GM20000 (cell line): ENCODE measurements at regions not wholly inside any gene's neighbourhood (a gene's known extent, or its start where the extent isn't known, plus 50 kb on each side); places are given as distances from the start of the nearest gene placed in this dataset.
A peak's percentile ranks its signal among the peaks of the same experiment; 100 is the strongest.

Source experiments
- DNase-seq: peaks from one replicate; pipeline ENCODE4 v3.0.0; 2012; ENCODE audit warnings: low spot score
- CTCF ChIP-seq: IDR thresholded peaks from 2 replicates; pipeline ENCODE4 v1.5.1; 2012; ENCODE audit warnings: mild to moderate bottlenecking, control low read depth; ENCODE audit errors: extremely low read depth, missing control alignments

- no peak for DNase-seq
- TF ChIP-seq CTCF = no peak
Observed at GRCh38 chr12:125530876-125531275, 465.6 kb downstream of the AACS start.

DNA sequence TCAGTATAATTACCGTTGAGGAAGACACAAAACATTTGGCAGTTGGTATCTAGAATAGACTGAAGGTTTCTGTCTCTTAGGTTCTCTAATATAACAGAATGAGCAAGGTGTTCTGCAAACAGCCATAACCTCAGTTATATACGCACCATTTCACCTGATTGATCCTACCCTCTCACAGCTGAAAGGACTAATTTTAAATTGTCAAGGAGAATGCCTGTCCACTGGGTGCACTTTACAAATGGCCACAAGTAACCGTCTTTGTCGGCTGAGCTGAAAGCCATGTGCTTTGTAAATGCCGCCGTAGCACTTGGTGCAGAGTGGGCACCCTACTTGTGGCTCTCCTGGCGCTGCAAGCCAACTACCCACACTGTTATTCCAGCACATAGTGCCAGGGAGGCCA, 466.3 kb downstream of the AACS start:
- no peak for DNase-seq
- TF ChIP-seq CTCF = no peak

DNA sequence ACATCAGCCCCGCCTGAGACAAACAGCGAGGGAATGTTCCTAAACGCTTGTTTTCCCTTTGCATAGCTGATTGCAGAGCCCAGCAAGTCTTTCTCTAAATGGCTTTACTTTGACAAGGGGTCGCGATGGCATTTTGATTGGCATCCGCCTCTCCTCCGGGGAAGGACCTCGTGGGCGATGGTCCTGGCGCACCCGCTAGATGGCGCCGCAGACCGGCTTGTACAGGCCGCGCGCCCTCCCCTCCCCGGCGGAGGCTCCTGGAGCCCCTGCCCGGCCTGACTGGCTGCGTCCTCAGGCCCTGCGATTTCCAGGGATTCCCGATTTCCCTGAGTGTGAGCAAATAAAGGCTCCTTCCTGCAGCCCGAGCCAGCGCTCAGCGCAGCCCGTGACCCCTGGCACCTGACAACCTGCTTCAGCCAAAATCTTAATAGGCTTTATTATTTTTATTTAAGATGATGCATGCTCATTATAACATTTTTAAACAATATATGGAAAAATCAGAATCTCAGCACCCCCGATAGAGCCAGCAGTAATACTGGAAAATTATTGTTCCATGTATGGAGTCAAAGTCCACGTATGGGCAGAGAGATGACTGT, 468.3 kb downstream of the AACS start:
- peak; percentile 58 for DNase-seq
- peak; percentile 55 for TF ChIP-seq CTCF

DNA sequence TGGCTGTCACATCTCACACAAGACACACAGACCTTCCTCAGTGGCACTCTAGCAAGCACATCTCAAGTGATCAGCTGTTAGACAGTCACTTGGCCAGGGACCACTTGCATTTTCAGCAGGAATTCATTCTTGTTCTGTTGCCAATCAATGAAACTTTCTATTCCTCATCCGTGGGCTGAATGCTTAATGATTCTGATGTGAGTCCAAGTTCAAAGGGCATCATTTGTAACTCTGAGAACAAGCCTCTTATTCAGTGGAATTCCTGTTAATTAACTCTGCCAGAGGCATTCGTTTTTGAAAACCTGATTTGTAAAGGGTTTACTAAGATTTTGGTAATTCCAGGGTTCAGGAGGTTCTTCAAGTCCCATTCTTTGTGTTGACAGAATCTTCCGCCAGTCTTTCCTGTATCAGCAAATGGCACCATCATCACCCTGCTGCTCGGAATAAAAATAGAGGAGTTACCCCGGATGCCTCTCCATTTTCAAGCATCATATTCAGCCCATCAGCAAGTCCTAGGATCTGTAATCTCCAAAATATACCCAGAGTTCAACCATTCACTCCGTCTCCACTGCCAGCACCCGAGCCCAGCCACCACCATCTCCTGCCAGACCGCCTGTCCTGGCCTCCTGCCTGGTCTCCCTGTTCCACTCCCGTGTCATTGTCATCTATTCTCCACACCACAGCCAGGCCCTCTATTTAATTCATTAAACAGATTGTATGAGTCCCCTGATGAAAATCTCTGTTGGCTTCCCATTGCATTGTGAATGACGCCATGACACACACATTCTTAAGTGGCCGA, 473.4 kb downstream of the AACS start:
- TF ChIP-seq CTCF = no peak
- DNase-seq = no peak

DNA sequence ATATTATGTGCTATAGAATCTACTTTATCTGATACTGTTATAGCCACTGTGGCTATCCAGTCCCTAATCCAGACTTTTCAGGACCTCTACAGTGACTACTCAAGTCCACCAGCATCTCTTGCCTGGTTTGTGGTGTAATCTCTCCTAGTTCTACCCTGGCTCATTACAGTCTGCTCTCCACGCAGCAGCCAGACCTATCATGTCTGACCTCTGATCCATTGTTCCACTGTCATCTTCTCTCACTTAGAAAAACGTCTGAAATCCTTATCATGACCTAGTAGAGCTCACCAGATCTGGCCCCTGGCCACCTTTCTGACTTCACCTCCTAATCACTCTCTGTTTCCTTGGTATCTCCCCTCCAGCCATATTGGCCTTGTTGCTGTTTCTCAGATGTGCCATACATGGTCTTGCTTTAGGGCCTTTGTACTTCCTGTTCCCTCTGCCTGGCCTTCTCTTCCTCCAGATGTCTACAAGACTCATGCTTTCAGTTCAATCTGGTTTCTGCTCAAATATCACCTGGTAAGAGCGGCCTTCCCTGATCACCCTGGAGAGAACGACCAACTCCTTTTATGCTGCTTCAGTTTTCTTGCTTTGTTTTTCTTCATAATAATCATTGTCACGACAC, 475.5 kb downstream of the AACS start:
- no peak for TF ChIP-seq CTCF
- no peak for DNase-seq

DNA sequence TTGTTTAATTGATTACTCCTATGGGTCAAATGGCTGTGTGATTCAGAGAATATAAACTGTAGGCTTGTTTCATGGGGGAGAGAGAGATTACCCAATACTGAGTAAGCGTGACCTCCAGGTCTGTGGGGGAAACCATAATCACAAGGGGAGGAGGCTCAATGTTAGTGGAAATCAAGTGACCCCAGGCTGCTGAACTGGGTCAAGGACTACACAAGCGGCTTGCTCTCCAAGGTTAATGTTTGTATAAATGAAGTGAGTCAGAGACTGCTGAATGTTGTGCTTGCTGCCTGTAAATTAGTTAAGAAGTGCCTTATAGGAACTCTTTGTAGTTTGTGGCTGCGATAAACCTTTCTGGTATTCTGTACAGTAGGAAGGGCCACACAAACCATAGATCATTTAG, 479.7 kb downstream of the AACS start:
- TF ChIP-seq CTCF = no peak
- DNase-seq = no peak

DNA sequence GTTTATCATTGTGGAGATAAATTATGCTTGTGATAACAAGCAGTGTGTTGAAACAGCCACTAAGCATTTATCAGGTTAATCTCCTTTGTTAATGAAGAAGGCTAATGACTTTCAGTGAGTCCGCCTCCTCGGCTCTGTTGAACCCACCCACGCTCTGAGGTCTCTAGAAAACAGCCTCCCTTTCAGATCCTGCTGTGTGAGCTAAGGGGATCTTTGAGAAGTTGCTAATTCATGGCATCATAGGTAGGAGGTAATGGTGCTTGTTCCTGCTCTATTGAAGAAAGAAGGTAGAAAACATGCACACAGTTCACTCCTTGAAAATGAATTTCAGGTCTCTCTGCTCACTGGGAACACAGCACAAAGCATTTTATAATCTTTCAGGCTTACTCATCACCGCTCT, 483.9 kb downstream of the AACS start:
- no peak for DNase-seq
- TF ChIP-seq CTCF = no peak
